ENCODE measurements at regions not wholly inside any gene's neighbourhood (a gene's known extent, or its start where the extent isn't known, plus 50 kb on each side); places are given as distances from the start of the nearest gene placed in this dataset.

DNA sequence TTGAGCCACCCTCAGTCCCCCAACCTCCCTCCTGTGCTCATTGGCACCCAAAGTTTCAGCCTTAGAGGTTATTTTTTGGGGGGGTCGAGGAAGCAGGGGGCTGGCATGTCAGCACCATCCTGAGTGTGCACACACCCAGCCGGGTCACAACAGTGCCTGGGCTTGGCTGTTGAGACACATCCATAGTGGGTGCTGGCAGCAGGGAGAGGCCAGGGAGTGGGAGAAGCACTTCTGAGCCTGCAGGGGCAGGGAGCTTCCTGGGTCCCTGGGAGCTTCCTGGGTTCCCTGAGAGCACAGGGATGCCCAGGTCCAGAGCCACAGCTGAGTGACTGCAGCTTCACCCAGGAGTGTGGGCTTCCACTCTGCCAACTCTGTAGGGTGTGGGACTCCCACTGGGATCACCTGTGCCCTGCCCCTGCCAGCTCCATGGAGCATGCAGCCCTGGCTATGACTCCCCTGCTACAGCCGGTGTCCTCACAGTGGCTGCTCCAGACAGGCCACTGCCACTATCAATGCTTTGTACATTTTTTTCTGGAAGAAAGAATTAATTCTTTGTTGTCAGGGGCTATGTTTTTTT, 240.4 kb downstream of the PTGER3 start (continued):
- TF ChIP-seq, protein P1, sequence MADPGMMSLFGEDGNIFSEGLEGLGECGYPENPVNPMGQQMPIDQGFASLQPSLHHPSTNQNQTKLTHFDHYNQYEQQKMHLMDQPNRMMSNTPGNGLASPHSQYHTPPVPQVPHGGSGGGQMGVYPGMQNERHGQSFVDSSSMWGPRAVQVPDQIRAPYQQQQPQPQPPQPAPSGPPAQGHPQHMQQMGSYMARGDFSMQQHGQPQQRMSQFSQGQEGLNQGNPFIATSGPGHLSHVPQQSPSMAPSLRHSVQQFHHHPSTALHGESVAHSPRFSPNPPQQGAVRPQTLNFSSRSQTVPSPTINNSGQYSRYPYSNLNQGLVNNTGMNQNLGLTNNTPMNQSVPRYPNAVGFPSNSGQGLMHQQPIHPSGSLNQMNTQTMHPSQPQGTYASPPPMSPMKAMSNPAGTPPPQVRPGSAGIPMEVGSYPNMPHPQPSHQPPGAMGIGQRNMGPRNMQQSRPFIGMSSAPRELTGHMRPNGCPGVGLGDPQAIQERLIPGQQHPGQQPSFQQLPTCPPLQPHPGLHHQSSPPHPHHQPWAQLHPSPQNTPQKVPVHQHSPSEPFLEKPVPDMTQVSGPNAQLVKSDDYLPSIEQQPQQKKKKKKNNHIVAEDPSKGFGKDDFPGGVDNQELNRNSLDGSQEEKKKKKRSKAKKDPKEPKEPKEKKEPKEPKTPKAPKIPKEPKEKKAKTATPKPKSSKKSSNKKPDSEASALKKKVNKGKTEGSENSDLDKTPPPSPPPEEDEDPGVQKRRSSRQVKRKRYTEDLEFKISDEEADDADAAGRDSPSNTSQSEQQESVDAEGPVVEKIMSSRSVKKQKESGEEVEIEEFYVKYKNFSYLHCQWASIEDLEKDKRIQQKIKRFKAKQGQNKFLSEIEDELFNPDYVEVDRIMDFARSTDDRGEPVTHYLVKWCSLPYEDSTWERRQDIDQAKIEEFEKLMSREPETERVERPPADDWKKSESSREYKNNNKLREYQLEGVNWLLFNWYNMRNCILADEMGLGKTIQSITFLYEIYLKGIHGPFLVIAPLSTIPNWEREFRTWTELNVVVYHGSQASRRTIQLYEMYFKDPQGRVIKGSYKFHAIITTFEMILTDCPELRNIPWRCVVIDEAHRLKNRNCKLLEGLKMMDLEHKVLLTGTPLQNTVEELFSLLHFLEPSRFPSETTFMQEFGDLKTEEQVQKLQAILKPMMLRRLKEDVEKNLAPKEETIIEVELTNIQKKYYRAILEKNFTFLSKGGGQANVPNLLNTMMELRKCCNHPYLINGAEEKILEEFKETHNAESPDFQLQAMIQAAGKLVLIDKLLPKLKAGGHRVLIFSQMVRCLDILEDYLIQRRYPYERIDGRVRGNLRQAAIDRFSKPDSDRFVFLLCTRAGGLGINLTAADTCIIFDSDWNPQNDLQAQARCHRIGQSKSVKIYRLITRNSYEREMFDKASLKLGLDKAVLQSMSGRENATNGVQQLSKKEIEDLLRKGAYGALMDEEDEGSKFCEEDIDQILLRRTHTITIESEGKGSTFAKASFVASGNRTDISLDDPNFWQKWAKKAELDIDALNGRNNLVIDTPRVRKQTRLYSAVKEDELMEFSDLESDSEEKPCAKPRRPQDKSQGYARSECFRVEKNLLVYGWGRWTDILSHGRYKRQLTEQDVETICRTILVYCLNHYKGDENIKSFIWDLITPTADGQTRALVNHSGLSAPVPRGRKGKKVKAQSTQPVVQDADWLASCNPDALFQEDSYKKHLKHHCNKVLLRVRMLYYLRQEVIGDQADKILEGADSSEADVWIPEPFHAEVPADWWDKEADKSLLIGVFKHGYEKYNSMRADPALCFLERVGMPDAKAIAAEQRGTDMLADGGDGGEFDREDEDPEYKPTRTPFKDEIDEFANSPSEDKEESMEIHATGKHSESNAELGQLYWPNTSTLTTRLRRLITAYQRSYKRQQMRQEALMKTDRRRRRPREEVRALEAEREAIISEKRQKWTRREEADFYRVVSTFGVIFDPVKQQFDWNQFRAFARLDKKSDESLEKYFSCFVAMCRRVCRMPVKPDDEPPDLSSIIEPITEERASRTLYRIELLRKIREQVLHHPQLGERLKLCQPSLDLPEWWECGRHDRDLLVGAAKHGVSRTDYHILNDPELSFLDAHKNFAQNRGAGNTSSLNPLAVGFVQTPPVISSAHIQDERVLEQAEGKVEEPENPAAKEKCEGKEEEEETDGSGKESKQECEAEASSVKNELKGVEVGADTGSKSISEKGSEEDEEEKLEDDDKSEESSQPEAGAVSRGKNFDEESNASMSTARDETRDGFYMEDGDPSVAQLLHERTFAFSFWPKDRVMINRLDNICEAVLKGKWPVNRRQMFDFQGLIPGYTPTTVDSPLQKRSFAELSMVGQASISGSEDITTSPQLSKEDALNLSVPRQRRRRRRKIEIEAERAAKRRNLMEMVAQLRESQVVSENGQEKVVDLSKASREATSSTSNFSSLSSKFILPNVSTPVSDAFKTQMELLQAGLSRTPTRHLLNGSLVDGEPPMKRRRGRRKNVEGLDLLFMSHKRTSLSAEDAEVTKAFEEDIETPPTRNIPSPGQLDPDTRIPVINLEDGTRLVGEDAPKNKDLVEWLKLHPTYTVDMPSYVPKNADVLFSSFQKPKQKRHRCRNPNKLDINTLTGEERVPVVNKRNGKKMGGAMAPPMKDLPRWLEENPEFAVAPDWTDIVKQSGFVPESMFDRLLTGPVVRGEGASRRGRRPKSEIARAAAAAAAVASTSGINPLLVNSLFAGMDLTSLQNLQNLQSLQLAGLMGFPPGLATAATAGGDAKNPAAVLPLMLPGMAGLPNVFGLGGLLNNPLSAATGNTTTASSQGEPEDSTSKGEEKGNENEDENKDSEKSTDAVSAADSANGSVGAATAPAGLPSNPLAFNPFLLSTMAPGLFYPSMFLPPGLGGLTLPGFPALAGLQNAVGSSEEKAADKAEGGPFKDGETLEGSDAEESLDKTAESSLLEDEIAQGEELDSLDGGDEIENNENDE (IDR thresholded peaks at IDR 0.05; ENCODE audit: insufficient replicate concordance, low read length): no peak
